ENCODE measurements at regions not wholly inside any gene's neighbourhood (a gene's known extent, or its start where the extent isn't known, plus 50 kb on each side); places are given as distances from the start of the nearest gene placed in this dataset.

DNA sequence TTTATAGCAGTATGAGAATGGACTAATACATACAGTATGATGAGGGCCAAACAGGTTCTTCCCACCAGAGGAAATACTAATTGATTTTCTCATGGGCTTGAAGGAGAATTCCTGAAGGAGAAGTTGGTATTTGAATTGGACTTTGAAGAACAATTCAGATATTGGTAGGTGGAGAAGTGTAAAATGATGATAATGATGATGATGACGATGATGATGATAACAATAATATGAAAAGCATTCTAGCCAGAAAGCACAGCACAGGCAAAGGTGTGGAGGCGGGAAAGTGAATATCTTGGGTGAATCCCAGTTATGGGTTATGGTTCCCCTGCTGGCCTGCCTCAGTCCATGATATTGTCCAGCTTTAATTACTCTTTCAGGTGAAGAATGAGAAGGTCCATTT, 562.4 kb upstream of the SALL1 start:
- POLR2A ChIA-PET, result no interaction called here

DNA sequence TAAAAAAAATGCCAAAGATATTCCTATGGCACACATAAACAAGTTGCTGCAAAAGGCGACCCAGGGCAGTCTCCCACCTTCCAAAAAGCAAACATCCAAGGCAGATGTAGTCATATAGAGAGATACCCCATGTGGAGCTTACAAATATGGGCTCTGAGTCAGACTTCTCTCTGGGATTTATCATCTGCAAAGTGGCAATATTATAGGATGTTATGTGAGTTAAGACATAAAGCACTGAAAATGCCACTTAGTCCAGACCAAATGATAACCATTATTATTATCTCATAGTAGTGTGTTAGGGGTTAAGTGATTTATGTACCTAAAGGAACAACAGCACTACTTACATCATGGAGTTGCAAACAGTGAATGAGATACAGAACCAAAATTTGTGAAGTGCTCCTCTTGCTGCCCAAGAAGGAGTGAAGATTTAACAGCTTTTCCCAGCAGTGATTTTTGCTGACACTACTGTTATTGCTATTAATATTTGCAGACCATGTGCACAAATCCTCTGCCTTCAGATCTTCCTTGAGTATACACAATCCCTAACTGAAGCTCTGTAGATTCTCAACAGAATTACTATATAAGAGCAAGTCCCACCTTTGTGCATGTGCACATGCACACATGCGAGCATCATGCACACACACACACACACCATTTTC, 560.0 kb upstream of the SALL1 start:
- H3K27ac ChIP-seq (ENCODE audit: insufficient read depth in 1 of 2, low read depth in 1 of 2, low read length in 2 of 2, poor library complexity in 1 of 2, severe bottlenecking in 2 of 2), result no peak overlapping the region
- CTCF ChIA-PET, result no interaction called here
- H3K36me3 ChIP-seq (ENCODE audit: control insufficient read depth in 4 of 4, insufficient read depth in 4 of 4, low read length in 3 of 4), result no peaks in the 10 kb centered on the region
- 90% methylated on average over 2 of the region's 2 CpGs for WGBS (ENCODE audit: insufficient coverage)
- no peak overlapping the region for H3K4me3 ChIP-seq (ENCODE audit: control insufficient read depth in 1 of 7, extremely low read depth in 1 of 7, insufficient read depth in 4 of 7, low read depth in 2 of 7, low read length in 6 of 7)
- POLR2A ChIA-PET, result no interaction called here
- peaks cover 0 to 3% (median 0%) of the 10 kb centered on the region in 5 experiments for H3K9me3 ChIP-seq (ENCODE audit: control extremely low read depth in 1 of 5, control insufficient read depth in 4 of 5, insufficient read depth in 2 of 5, low read depth in 1 of 5, low read length in 4 of 5)
- no peak for DNase-seq
- H3K4me1 ChIP-seq (ENCODE audit: control extremely low read depth in 1 of 4, control insufficient read depth in 4 of 4, insufficient read depth in 4 of 4, low read length in 3 of 4), result no peaks in the 10 kb centered on the region
- no peaks in the 10 kb centered on the region for H3K27me3 ChIP-seq (replicated peaks in 2 of 5; ENCODE audit: control insufficient read depth in 4 of 5, insufficient read depth in 5 of 5, low read length in 4 of 5)

More for the DNA sequence above, 562.4 kb upstream of the SALL1 start:
- Histone ChIP-seq H3K4me1 (ENCODE audit: control extremely low read depth in 1 of 4, control insufficient read depth in 4 of 4, insufficient read depth in 4 of 4, low read length in 3 of 4) (no peaks in the 10 kb centered on the region), H3K4me3 (ENCODE audit: control insufficient read depth in 1 of 7, extremely low read depth in 1 of 7, insufficient read depth in 4 of 7, low read depth in 2 of 7, low read length in 6 of 7) (no peak overlapping the region), H3K9me3 (ENCODE audit: control extremely low read depth in 1 of 5, control insufficient read depth in 4 of 5, insufficient read depth in 2 of 5, low read depth in 1 of 5, low read length in 4 of 5) (no peaks in the 10 kb centered on the region), H3K27me3 (replicated peaks in 2 of 5; ENCODE audit: control insufficient read depth in 4 of 5, insufficient read depth in 5 of 5, low read length in 4 of 5) (no peaks in the 10 kb centered on the region), H3K36me3 (ENCODE audit: control insufficient read depth in 4 of 4, insufficient read depth in 4 of 4, low read length in 3 of 4) (no peaks in the 10 kb centered on the region), H3K27ac (ENCODE audit: insufficient read depth in 1 of 2, low read depth in 1 of 2, low read length in 2 of 2, poor library complexity in 1 of 2, severe bottlenecking in 2 of 2) (no peak overlapping the region)
- DNase-seq, result no peak
- CTCF ChIA-PET, result no interaction called here
- 96% methylated on average over 2 of the region's 2 CpGs for WGBS (ENCODE audit: insufficient coverage)

DNA sequence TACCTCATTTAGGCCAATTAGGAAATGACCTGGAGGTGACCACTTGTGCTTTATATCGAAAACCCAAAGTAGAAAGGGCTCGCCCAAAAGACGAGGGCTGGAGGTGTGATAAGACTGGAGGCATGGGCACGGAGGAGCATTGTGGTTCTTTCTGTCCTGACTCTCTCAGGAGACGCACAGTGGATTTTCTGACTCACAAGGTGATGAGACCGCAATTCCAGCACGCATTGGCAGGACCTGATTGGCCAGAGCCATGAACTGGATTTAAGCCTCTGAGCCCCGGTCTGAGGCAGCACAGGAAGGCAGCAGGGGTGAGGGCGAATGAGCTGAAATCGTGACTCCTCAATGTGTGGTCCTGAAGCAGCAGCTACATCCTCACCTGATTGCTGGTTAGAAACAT, 559.1 kb upstream of the SALL1 start:
- peaks cover 0 to 3% (median under 1%) of the 10 kb centered on the region in 5 experiments for H3K9me3 ChIP-seq (ENCODE audit: control extremely low read depth in 1 of 5, control insufficient read depth in 4 of 5, insufficient read depth in 2 of 5, low read depth in 1 of 5, low read length in 4 of 5)
- H3K4me1 ChIP-seq (ENCODE audit: control extremely low read depth in 1 of 4, control insufficient read depth in 4 of 4, insufficient read depth in 4 of 4, low read length in 3 of 4), result no peaks in the 10 kb centered on the region
- H3K27ac ChIP-seq (ENCODE audit: insufficient read depth in 1 of 2, low read depth in 1 of 2, low read length in 2 of 2, poor library complexity in 1 of 2, severe bottlenecking in 2 of 2), result no peak overlapping the region
- 92% methylated on average over 10 of the region's 10 CpGs for WGBS (ENCODE audit: insufficient coverage)
- H3K27me3 ChIP-seq (replicated peaks in 2 of 5; ENCODE audit: control insufficient read depth in 4 of 5, insufficient read depth in 5 of 5, low read length in 4 of 5), result no peaks in the 10 kb centered on the region
- no peak for DNase-seq
- no peak overlapping the region for H3K4me3 ChIP-seq (ENCODE audit: control insufficient read depth in 1 of 7, extremely low read depth in 1 of 7, insufficient read depth in 4 of 7, low read depth in 2 of 7, low read length in 6 of 7)
- H3K36me3 ChIP-seq (ENCODE audit: control insufficient read depth in 4 of 4, insufficient read depth in 4 of 4, low read length in 3 of 4), result no peaks in the 10 kb centered on the region
- CTCF ChIA-PET, result no interaction called here
- POLR2A ChIA-PET, result no interaction called here

- ChIA-PET CTCF (no interaction called here), POLR2A (no interaction called here)
- WGBS (ENCODE audit: insufficient coverage), result 89% methylated on average over 2 of the region's 4 CpGs
- no peak for DNase-seq
- Histone ChIP-seq H3K27me3 (replicated peaks in 2 of 5; ENCODE audit: control insufficient read depth in 4 of 5, insufficient read depth in 5 of 5, low read length in 4 of 5) (no peaks in the 10 kb centered on the region), H3K4me1 (ENCODE audit: control extremely low read depth in 1 of 4, control insufficient read depth in 4 of 4, insufficient read depth in 4 of 4, low read length in 3 of 4) (no peaks in the 10 kb centered on the region), H3K9me3 (ENCODE audit: control extremely low read depth in 1 of 5, control insufficient read depth in 4 of 5, insufficient read depth in 2 of 5, low read depth in 1 of 5, low read length in 4 of 5) (peaks cover 0 to 4% (median 3%) of the 10 kb centered on the region in 5 experiments), H3K36me3 (ENCODE audit: control insufficient read depth in 4 of 4, insufficient read depth in 4 of 4, low read length in 3 of 4) (no peaks in the 10 kb centered on the region), H3K4me3 (ENCODE audit: control insufficient read depth in 1 of 7, extremely low read depth in 1 of 7, insufficient read depth in 4 of 7, low read depth in 2 of 7, low read length in 6 of 7) (no peak overlapping the region), H3K27ac (ENCODE audit: insufficient read depth in 1 of 2, low read depth in 1 of 2, low read length in 2 of 2, poor library complexity in 1 of 2, severe bottlenecking in 2 of 2) (no peak overlapping the region)
Measured at GRCh38 chr16:51708861-51709260, 557.8 kb upstream of the SALL1 start.

GRCh38 chr16:51707666-51708065, 556.6 kb upstream of the SALL1 start:
- 31% methylated on average over 6 of the region's 6 CpGs for WGBS (ENCODE audit: insufficient coverage)
- no peaks in the 10 kb centered on the region for H3K4me1 ChIP-seq (ENCODE audit: control extremely low read depth in 1 of 4, control insufficient read depth in 4 of 4, insufficient read depth in 4 of 4, low read length in 3 of 4)
- CTCF ChIA-PET, result no interaction called here

DNA sequence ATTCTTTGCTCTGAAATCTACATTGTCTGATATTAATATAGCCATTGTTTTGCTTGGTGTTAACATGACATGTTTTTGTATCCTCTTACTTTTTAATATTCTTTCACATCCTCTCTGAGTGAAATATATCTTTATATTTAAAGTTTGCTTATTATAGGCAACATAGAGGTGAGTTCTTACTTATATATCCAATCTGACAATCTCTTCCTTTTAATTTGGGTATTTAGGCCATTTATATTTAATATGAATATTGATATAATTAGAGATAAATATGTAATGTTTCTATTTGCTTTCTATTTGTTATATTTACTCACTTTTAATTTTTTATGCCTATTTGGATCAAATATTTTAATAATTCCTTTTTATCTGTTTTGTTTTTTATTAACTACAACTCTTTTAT, 554.1 kb upstream of the SALL1 start:
- POLR2A ChIA-PET, result no interaction called here
- CTCF ChIA-PET, result no interaction called here
- peaks cover 0 to 4% (median 3%) of the 10 kb centered on the region in 5 experiments for H3K9me3 ChIP-seq (ENCODE audit: control extremely low read depth in 1 of 5, control insufficient read depth in 4 of 5, insufficient read depth in 2 of 5, low read depth in 1 of 5, low read length in 4 of 5)

More at GRCh38 chr16:51707666-51708065, 556.6 kb upstream of the SALL1 start:
- DNase-seq, result no peak
- POLR2A ChIA-PET, result no interaction called here
- Histone ChIP-seq H3K4me3 (ENCODE audit: control insufficient read depth in 1 of 7, extremely low read depth in 1 of 7, insufficient read depth in 4 of 7, low read depth in 2 of 7, low read length in 6 of 7) (no peak overlapping the region), H3K36me3 (ENCODE audit: control insufficient read depth in 4 of 4, insufficient read depth in 4 of 4, low read length in 3 of 4) (no peaks in the 10 kb centered on the region), H3K27me3 (replicated peaks in 2 of 5; ENCODE audit: control insufficient read depth in 4 of 5, insufficient read depth in 5 of 5, low read length in 4 of 5) (no peaks in the 10 kb centered on the region), H3K27ac (ENCODE audit: insufficient read depth in 1 of 2, low read depth in 1 of 2, low read length in 2 of 2, poor library complexity in 1 of 2, severe bottlenecking in 2 of 2) (no peak overlapping the region), H3K9me3 (ENCODE audit: control extremely low read depth in 1 of 5, control insufficient read depth in 4 of 5, insufficient read depth in 2 of 5, low read depth in 1 of 5, low read length in 4 of 5) (peaks cover 0 to 4% (median 3%) of the 10 kb centered on the region in 5 experiments)

GRCh38 chr16:51701025-51701424, 550.0 kb upstream of the SALL1 start:
- Histone ChIP-seq H3K27ac (ENCODE audit: insufficient read depth in 1 of 2, low read depth in 1 of 2, low read length in 2 of 2, poor library complexity in 1 of 2, severe bottlenecking in 2 of 2) (no peak overlapping the region), H3K36me3 (ENCODE audit: control insufficient read depth in 4 of 4, insufficient read depth in 4 of 4, low read length in 3 of 4) (no peaks in the 10 kb centered on the region), H3K4me3 (ENCODE audit: control insufficient read depth in 1 of 7, extremely low read depth in 1 of 7, insufficient read depth in 4 of 7, low read depth in 2 of 7, low read length in 6 of 7) (no peak overlapping the region), H3K27me3 (replicated peaks in 2 of 5; ENCODE audit: control insufficient read depth in 4 of 5, insufficient read depth in 5 of 5, low read length in 4 of 5) (no peaks in the 10 kb centered on the region), H3K4me1 (ENCODE audit: control extremely low read depth in 1 of 4, control insufficient read depth in 4 of 4, insufficient read depth in 4 of 4, low read length in 3 of 4) (no peaks in the 10 kb centered on the region), H3K9me3 (ENCODE audit: control extremely low read depth in 1 of 5, control insufficient read depth in 4 of 5, insufficient read depth in 2 of 5, low read depth in 1 of 5, low read length in 4 of 5) (peaks cover 0 to 4% (median 3%) of the 10 kb centered on the region in 5 experiments)
- CTCF ChIA-PET, result no interaction called here
- DNase-seq, result no peak
- WGBS (ENCODE audit: insufficient coverage), result no CpG with 5 or more reads among the region's 1 CpG
- POLR2A ChIA-PET, result no interaction called here

More for the DNA sequence above, 554.1 kb upstream of the SALL1 start:
- DNase-seq, result no peak
- H3K27ac ChIP-seq (ENCODE audit: insufficient read depth in 1 of 2, low read depth in 1 of 2, low read length in 2 of 2, poor library complexity in 1 of 2, severe bottlenecking in 2 of 2), result no peak overlapping the region
- no peaks in the 10 kb centered on the region for H3K36me3 ChIP-seq (ENCODE audit: control insufficient read depth in 4 of 4, insufficient read depth in 4 of 4, low read length in 3 of 4)
- H3K4me3 ChIP-seq (ENCODE audit: control insufficient read depth in 1 of 7, extremely low read depth in 1 of 7, insufficient read depth in 4 of 7, low read depth in 2 of 7, low read length in 6 of 7), result no peak overlapping the region
- no peaks in the 10 kb centered on the region for H3K27me3 ChIP-seq (replicated peaks in 2 of 5; ENCODE audit: control insufficient read depth in 4 of 5, insufficient read depth in 5 of 5, low read length in 4 of 5)
- H3K4me1 ChIP-seq (ENCODE audit: control extremely low read depth in 1 of 4, control insufficient read depth in 4 of 4, insufficient read depth in 4 of 4, low read length in 3 of 4), result no peaks in the 10 kb centered on the region

Measured in common myeloid progenitor, CD34-positive (primary cell).